Germinal center (tissue), 1 donor: ENCODE measurements at regions not wholly inside any gene's neighbourhood (a gene's known extent, or its start where the extent isn't known, plus 50 kb on each side); places are given as distances from the start of the nearest gene placed in this dataset.
"Not testable (repeated sequence)": the region's sequence is repeated elsewhere in the genome, so short reads cannot be mapped to it uniquely, and the experiment has no call there.

Experiments used
- DNase-seq: peaks from one replicate; pipeline ENCODE4 v3.0.0; 2012; ENCODE audit warnings: mixed read lengths, low spot score

DNA sequence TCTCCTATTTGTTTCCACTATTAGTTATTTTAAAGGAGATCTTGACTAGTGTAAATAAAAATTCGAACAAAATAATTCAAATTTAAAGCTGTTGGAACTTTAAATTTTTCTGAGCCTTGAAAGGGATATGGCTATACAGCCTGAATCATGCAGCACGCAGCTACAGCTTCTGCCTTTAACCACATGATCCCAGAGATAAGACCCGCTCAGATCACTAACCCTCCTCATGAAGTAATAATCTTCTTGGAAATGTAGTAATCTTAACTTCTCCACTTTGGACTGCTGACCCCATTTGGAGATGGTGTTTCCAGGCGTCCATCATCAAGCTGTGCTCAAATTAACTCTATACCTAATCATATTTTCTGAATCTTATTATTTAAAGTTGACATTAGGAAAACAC lies 336.6 kb downstream of the DSC3 start:
- no peak for DNase-seq

DNA sequence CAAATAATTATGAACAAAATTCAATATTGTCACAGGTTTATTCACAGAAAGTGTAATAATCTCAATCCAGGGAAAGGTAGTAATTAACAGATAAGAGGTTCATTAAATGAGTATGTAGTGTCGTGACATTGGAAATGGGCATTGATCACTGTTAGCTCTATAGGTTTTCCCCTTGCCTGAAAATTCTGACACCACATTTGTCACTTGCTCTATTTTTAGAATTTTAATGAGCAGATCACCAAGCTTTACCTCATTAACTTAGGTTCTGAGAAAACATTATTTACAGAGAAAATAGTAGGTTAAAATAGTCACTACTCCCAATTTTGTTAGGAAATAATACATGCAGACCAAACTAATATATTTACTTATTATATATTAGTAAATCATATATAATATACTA lies 344.0 kb downstream of the DSC3 start:
- no peak for DNase-seq

DNA sequence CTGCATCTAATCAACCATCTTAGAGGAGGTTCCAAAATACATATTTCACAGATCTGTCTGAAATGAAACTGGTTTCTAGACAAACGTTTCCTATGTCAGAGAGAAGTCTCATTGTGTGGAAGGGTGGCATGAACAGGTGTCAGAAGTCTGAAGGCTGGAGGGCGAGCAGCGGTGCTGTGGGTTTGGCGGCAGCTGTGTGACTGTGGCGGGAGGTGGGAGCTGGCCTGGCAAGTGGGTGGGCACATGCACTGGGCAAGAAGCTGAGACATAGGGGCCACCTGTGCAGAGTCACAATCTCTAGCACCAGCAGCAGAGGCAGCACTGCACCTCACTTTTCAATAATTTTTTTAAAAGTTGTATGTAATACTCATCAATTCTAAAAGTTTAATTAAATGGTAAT lies 346.3 kb downstream of the DSC3 start:
- no peak for DNase-seq

DNA sequence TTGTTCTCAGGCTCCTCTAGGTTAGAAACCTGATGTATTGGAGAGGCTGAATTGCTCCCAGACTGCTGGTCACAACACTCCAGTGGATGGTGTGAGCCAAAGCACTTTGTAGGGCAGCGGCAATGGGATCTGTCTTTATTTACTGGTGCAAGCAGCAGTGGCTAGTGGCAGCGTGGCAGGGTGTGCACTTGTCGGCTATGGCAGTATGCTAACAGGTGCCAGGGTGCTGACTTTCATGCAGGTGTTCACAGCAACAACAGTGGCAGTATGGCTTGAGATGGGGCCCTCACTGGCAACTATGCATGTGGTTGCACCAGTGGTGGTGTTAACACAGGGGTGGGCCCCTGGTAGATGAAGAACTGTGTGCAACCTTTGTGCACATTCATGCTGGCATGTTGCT lies 347.8 kb downstream of the DSC3 start:
- no peak for DNase-seq

DNA sequence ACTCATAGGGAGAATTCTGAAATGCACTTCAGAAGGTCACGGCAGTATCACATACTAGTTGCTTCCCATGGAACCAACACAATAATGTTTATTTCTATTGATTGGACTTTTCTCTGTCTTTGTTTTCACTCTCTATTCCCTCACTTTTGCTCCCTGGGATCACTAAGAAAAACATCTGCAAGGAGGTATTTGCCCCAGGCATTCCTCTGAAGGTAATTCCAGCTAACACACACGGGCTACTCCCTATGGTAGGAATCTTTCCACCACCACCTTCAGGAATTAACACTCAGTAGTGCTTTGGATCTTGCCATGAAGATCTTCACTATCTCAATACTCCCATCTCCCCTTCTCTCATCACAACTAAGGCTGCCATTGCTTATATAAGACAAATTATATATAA lies 353.3 kb downstream of the DSC3 start:
- DNase-seq: no peak

DNA sequence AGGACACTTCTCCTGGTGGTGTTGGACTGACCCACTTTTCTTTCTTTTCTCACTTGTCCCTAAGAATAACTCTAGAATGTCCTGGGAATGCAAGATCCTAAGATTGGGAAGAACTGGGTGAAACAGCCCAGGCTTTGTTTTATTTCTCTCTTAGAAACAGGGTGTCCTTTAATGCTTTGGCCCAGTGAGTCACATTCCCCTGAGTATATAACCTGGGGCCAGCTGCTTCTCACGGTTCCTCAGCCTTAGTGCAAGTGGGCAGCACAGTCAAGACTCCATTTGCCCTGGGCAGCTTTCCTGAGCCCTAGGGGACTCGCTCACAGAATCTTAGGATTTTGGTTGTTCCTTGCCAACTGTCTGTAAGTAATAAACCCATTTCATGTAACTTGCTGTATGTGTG lies 355.0 kb downstream of the DSC3 start:
- DNase-seq: no peak

DNA sequence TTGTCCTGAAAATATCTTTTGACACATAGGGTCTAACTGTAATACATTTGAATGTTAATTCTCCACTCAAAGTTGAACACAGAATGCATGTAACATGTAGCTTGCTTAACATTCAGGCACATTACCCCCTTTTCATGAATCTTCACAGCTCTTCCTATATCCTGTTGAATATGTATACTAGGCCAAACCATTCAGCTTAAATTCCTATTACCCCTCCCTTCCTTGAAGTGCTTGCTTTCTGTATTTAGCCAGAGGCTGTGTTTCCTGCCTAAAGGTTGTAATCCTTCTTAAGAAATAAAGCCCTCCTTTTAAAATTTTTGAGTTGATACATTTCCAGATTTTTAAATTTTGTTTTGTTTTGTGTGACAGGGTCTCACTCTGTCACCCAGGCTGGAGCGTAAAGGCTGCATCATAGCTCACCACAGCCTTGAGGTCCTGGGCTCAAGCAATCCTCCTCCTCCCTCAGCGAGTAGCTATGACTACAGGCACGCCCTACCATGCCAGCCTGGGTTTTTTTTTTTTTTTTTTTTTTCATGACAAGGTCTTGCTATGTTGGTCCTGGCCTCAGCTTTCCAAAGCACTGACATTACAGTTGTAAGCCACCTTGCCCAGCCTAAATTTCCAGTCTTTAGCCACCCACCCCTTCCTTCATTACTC lies 357.6 kb downstream of the DSC3 start:
- no peak for DNase-seq

DNA sequence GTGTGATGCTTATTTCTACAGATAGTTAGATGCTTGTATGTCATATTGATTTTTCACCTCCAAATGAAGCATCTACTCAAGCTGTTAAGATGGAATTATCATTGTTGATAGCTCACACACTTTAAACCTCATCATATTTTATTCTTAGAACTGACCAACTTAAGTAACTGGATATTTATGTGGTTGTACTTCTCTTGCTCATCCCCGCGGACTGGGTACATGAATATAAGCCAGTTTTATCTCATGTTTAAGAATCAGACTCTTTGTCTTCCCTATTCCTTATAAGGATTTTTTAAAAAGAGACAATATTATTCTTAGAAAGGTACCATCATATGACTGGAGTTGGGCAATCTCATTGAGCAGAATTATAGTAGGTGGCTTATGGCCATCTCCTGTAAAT lies 358.7 kb downstream of the DSC3 start:
- DNase-seq: no peak

DNA sequence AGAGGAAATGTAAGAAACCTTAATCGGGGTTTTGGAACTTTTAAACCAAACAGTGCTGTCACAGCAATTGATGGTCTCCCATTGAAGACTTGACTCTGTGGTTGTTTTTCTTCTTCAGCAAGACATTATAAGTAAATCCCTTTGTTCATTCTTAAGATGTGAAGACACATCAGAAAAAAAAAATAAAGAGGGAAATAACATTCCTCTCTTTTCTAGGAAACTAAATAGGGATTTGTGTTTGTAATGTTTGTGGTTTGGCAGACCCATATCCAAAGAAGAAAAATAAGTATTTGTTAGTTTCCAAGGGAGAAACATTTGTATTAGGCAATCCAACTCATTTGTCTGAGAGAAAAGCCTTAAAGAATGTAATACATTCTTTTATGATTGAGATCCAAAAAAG lies 359.9 kb downstream of the DSC3 start:
- no peak for DNase-seq

DNA sequence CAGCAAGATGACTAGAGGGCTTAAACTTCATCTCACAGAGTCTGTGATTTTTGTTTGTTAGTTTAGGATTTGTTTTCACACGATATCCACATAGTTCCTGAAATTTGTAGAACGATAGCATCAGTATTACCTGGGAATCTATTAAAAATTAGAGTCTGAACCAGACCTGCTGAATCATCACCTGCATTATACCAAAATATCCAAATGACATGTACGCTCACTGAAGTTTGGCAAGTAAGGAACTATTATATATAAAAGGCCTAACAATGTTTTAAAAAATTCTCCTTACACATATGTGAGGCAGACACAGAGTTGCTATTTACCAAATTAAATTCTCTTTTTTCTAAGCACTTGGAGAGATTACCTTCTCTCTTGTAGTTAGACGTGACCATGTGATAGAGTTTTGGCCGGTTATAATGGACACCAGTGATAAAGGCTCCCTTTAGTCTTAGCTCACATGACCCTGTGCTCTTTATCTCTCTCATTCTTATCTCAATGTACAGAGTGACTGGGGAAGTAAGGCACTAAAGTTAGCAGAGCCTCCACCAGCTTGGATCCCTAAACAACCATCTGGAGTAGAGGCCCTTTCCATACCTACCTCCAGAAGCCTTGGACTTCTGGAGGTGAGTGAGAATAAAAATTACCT lies 363.1 kb downstream of the DSC3 start:
- no peak for DNase-seq

DNA sequence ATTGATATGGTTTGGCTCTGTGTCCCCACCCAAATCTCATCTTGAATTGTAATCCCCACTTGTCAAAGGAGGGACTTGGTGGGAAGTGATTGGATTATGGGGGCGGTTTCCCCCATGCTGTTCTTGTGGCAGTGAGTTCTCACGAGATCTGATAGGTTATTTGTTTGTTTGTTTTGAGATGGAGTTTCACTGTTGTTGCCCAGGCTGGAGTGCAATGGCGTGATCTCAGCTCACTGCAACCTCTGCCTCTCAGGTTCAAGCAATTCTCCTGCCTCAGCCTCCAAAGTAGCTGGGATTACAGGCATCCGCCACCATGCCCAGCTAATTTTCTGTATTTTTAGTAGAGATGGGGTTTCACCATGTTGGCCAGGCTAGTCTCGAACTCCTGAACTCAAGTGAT lies 364.7 kb downstream of the DSC3 start:
- DNase-seq: not testable (repeated sequence)

DNA sequence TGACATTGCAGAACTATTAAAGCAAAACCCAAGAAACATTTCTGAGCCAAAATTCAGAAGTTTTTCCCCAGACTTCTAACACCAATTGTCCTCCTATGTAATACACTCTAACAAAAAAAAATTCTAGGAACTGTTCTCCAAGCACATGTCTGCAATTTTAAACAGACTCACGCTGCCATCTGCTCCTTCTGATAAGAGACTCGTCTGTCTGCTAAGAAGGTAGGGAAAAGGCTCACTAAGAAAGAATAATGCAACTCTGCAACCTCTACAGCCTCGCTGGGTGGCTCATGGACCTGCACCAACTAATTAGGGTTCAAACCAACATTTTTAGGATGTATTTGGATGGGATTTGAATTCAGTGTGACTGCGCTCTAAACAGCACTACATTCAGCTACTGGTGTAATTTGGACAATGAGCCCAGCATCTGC lies 366.5 kb downstream of the DSC3 start:
- no peak for DNase-seq

DNA sequence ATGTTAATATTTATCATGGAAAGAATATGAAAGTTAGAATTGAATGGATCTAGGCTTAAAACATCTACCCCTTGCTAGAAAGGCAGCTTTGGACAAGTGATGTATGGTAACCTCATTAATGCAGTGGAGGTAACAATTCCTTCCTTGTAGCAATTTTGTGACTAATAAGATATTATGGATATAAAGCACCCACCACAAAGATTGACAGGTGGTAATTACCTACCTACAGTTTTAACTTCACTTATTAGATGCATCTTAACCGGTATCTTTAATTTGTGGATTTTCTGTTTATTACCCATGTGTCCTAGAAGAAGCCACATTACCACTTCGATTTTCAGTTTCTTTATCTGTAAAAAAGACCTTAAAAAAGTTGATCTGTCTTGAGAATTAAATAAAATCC lies 367.0 kb downstream of the DSC3 start:
- DNase-seq: no peak

DNA sequence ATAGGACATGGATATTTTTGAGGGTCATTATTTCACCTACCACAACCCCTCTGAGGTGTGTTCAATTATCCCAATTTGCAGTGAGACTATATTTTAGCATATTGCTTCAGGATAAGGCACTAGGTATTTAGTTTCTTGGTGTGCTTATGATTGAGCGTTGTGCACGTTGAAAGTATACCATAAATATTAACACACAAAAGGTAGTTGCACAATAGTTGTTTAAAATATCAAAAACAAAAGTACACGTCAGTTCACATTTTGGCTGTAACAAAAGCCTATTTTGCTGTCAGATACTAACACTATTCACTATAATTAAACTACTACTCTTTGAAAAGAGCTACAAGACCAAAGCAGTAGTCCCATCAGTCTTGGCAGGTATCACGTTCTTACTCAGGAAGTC lies 367.5 kb downstream of the DSC3 start:
- DNase-seq: no peak

DNA sequence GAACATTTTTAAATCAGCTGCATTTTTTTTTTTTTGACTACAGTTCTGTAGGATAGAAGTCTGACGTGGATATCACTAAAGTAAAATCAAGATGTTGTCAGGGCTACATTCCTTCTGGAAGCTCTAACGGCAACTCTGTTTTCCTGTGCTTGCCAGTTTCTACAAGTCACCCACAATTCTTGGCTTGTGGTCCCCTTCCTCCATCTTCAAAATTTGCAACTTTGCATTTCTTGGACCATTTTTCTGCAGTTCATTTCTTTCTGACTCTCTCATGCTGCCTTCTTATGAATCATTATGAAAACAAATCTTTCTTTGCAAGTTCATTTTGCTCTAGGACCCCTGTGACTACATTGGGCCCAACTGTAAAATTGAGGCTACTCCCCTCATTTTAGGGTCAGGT lies 367.9 kb downstream of the DSC3 start:
- no peak for DNase-seq

DNA sequence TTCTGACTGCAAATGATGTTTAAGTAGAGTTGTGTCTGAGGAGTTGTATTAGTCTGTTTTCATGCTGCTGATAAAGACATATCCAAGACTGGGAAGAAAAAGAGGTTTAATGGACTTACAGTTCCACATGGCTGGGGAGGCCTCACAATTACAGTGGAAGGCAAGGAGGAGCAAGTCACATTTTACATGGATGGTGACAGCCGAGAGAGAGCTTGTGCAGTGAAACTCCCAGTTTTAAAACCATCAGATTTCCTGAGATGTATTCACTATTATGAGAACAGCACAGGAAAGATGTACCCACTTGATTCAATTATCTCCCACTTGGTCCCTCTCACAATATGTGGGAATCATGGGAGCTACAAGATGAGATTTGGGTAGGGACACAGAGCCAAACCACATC lies 370.1 kb downstream of the DSC3 start:
- not testable (repeated sequence) for DNase-seq

DNA sequence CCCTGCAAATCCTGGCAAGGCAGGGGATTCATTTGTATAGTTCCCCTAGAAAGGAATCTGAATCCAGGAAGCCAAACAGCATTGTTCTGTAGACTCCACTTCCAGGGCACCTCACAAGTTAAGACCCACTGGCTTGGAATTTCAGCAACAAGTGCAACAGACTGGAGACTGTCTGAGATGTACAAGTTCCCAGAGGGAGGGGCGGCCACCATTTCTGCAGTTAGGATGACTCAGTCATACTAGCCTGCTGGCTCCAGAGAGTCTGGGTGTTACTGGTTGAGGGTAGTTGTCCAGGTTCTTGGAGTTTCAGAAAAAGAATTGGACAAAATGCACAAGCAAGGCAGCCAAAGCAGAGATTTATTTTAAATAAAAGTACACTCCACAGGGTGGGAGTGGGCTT lies 384.2 kb downstream of the DSC3 start:
- no peak for DNase-seq

DNA sequence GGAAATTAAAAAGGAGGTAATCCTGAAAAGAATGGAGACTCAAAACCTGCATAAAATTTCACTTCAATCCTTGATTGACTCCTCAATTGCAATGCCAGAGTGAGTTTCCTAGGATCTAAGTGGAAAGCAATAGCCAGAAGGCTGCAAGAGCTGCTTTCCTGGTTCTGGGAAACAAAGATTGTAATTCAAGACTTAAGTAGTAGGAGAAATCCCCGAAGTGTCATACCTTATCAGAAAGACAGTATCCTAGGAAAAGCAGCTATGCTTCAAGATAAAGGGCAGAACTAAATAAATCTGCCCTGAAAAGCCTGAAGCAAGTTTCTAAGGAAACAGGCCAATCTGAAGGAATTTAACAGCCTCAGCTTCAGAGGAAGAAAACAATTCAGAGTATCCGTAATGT lies 390.2 kb downstream of the DSC3 start:
- no peak for DNase-seq

DNA sequence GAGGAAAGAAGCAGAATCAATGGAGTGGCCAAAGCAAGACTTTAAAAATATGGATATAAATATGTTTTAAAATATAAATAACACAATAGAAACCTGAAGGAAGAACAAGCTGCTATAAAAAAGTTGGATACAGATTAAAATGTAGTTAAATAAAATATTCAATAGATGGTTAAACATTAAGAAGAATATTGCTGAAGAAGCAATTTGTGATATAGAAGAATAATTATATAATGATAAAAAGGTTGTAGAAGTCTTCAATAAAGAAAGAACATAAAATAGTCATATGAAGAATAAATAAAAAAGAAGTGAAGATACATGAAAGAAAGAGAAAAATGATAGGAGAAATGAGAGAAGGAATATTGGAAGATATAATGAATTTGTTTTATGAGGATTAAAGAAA lies 392.0 kb downstream of the DSC3 start:
- DNase-seq: no peak

DNA sequence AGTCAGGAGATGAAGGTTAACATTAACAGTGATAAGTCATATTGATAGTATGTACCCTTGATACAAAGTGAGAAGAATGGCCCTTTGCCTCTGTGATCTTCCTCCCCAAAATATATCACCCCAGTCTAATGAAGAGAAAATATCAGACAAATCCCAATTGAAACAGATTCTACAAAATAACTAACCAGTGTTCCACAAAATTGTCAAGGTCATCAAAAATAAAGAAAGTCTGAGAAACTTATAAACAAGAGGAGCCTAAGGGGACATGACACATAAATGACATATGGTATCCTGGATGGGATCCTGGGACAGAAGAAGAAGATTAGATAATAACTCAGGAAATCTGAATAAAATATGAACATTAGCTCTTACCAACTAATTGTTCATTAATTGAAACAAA lies 398.4 kb downstream of the DSC3 start:
- DNase-seq: no peak

DNA sequence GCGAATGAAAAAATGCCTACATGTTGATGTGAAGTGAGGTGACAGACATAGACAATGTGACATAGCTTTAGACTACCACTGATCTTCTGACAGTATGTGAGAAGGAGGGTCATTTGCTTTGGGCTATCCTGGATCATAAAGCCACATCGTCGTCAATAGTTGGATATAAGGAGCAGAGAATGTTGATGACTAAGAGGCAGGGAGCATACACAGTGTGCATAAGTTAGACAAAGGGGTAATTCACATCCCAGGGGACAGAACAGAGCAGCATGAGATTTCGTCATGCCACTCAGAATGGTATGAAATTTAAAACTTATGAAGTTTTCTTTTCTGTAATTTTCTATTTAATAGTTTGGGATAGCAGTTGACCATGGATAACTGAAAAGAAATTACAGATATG lies 403.2 kb downstream of the DSC3 start:
- no peak for DNase-seq

DNA sequence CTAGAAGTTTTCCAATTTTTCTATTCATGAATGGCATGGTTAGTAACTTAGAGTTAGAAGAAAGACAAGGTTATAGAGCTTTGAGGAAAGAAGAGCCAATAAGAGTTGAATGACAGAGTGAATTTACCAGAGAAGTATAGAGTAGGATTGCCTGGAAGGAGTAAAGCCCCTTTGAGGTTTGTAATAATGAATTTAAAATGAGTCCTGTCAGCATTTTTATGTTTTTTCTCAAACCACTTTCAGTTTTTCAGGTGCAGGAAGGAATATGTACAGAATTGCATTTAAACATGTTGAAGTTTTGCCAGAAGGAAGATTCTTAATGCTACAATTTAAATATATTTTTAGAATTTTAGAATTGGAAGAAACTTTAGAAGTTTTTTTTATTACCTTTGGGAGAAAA lies 408.3 kb downstream of the DSC3 start:
- DNase-seq: no peak

DNA sequence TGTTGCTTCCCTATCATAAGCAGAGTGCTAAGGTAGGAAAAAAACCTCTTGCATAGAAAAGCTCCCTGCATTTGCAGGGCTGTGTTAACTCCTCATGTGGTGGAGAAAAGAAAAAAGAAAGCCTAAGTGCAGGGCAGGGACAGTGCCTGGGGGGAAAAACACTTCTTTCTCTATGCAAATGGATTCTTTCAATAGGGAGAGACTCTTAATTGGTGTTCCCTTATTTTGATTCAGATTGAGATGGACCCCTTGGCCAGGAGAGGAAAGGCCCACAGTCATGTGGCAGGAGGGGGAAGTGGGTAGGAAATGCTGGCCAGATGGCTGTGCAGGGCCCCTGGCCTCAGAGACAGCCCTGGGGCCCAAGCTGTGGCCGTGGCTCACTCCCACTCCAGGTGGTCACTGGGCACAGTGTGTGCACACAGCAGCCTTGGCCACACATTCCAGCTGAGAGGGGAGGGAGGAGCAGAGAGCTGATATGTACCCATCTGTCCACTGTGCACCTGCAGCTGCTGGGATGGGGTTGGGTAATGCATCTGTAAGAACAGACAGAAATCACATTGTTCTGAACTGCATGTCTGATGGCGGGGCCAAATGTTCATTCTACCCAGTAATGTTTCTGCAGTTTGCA lies 410.4 kb downstream of the DSC3 start:
- DNase-seq: no peak

DNA sequence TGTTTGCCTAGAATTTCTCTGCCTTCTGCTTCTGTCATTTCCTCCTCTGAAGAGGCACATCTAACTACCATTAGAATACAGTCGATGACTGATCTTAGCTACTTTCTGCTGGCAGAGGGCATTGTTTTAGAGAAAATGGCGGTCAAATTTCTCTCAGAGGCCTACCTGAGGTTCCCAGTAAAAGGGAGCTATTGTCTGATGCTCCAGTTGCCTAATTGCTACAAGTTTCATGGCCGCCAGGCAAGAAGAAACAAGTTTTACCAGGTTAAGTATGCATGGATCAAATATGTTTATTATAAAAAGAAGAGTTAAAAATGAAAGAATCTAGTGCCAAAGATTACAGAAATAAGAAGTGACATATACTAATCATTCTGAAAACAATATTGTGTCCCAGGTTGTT lies 416.6 kb downstream of the DSC3 start:
- DNase-seq: no peak
